Thymus (tissue), 11 donors: ENCODE measurements at regions not wholly inside any gene's neighbourhood (a gene's known extent, or its start where the extent isn't known, plus 50 kb on each side); places are given as distances from the start of the nearest gene placed in this dataset.

Experiments used
- DNase-seq, 9 donors: peaks; one replicate each; pipeline ENCODE4 v3.0.0-alpha.2; 2013; ENCODE audit warnings: low spot score in 9 of 9, low read depth in 6 of 9, missing footprints in 1 of 9
- H3K27ac ChIP-seq, 2 donors: one replicate each; pipeline ENCODE4 v1.5.1; 2013; ENCODE audit warnings: control low read depth in 1 of 2, low read depth in 1 of 2, low read length in 1 of 2, mild to moderate bottlenecking in 1 of 2, moderate library complexity in 1 of 2
- H3K27me3 ChIP-seq, 2 donors: one replicate each; pipeline ENCODE4 v1.5.1; 2013; ENCODE audit warnings: low read length in 1 of 2; ENCODE audit not compliant: control insufficient read depth in 2 of 2, insufficient read depth in 1 of 2
- H3K36me3 ChIP-seq, 2 donors: one replicate each; pipeline ENCODE4 v1.5.1; 2013; ENCODE audit warnings: low read length in 1 of 2, mild to moderate bottlenecking in 1 of 2, moderate library complexity in 1 of 2; ENCODE audit not compliant: control insufficient read depth in 2 of 2, insufficient read depth in 2 of 2
- H3K4me1 ChIP-seq, 2 donors: one replicate each; pipeline ENCODE4 v1.5.1; 2013; ENCODE audit warnings: low read length in 2 of 2; ENCODE audit not compliant: control insufficient read depth in 2 of 2, insufficient read depth in 2 of 2
- H3K4me3 ChIP-seq, 2 donors: one replicate each; pipeline ENCODE4 v1.5.1; 2013; ENCODE audit warnings: low read length in 2 of 2, control low read depth in 1 of 2, mild to moderate bottlenecking in 1 of 2
- H3K9me3 ChIP-seq, 2 donors: one replicate each; pipeline ENCODE4 v1.5.1; 2013; ENCODE audit warnings: low read length in 1 of 2, mild to moderate bottlenecking in 1 of 2; ENCODE audit not compliant: control insufficient read depth in 2 of 2, insufficient read depth in 1 of 2
- WGBS: extraction: QIAGEN DNeasy Blood & Tissue Kit; methylation state at CpG from one replicate; pipeline ENCODE4 v1.1.7; 2013; 5-methylcytosine and 5-hydroxymethylcytosine counted together
- donor health status: healthy.

DNA sequence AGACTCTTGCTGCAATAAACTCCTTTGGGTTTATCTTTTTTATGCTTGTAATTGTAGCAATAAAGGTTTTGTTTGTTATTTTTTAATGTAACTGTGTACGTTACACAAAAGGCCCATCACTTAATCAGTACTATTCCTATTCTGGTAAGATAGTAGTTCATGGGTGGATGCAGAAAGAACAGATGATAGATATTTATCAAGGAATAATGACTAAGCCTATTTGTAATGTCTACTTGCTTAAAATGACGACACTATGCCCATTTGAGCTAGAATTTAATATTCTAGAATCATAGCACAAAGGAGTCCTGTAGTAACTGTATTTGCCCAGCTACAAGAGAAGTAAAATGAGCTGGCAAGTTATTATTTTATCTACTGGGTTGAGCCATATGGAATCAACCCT lies 235.4 kb upstream of the DYNLRB2 start:
- no peak for DNase-seq
- Histone ChIP-seq H3K27ac (no peak overlapping the region), H3K9me3 (no peaks in the 10 kb centered on the region), H3K27me3 (no peaks in the 10 kb centered on the region), H3K36me3 (no peaks in the 10 kb centered on the region), H3K4me3 (no peak overlapping the region), H3K4me1 (no peaks in the 10 kb centered on the region)
- 93% methylated on average over 2 of the region's 2 CpGs for whole genome bisulfite sequencing

DNA sequence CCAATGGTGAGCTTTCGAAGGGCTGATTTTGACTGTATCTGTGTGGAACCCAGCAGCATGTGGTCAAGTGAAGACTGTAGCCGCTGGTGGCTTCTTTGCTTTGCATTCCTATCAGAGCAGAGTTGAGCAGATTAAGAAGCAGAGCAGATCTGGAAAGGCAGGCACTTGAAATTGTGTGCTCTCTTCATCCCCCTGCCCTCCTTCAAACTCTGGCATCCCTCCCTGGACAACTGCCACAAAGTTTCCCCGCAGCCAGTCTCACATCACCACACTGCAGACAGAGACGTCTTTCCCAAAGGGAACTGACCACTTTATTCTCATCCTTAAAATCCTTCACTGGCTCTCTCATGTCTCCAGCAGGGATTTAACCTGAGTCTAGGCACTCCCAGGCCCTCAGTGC lies 237.1 kb upstream of the DYNLRB2 start:
- no peak for DNase-seq
- H3K36me3 ChIP-seq = no peaks in the 10 kb centered on the region
- H3K27me3 ChIP-seq = no peaks in the 10 kb centered on the region
- 88% methylated on average over 4 of the region's 4 CpGs for WGBS
- H3K27ac ChIP-seq = no peak overlapping the region
- no peak overlapping the region for H3K4me3 ChIP-seq
- H3K9me3 ChIP-seq = no peaks in the 10 kb centered on the region
- H3K4me1 ChIP-seq = no peaks in the 10 kb centered on the region

DNA sequence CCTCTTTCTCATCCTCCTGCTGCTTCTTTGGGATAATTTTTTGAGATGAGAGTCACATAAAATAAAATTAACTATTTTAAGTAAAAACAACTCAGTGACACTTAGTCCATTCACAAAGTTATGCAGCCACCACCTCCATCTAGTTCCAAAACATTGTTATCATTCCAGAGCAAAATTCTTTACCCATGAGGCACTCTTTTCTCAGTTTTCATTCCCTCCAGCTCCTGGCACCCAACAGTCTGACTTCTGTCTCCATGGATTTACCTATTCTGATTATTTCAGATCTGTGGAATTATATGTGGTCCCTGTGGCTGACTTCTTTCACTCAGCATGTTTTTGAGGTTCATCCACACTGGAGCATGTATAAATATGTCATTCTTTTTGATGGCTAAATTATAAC lies 239.9 kb upstream of the DYNLRB2 start:
- Histone ChIP-seq H3K27ac (no peak overlapping the region), H3K4me1 (no peaks in the 10 kb centered on the region), H3K36me3 (no peaks in the 10 kb centered on the region), H3K9me3 (no peaks in the 10 kb centered on the region), H3K4me3 (no peak overlapping the region), H3K27me3 (no peaks in the 10 kb centered on the region)
- DNase-seq = no peak

DNA sequence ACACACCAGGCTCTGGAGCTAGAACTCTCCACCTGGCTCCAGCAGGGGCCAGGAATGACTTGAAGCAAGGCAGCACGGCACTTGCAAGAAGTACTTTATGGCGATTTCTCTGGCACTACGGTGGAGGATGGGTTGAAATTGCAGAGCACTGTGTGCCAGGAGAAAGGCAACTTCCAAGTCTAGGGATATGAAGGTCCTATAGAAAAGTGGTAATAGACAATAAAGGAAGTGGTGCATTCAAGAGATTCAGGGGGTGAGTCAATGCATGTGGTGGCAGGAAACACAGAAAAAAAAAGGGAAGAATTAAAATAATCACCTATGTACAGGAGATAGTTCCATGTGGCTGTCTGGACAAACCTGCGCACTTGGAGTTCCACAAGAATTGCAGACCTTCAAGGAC lies 240.3 kb upstream of the DYNLRB2 start:
- Histone ChIP-seq H3K9me3 (no peaks in the 10 kb centered on the region), H3K27ac (no peak overlapping the region), H3K4me3 (no peak overlapping the region), H3K4me1 (no peaks in the 10 kb centered on the region), H3K36me3 (no peaks in the 10 kb centered on the region), H3K27me3 (no peaks in the 10 kb centered on the region)
- no peak for DNase-seq
- 96% methylated on average over 4 of the region's 4 CpGs for WGBS

DNA sequence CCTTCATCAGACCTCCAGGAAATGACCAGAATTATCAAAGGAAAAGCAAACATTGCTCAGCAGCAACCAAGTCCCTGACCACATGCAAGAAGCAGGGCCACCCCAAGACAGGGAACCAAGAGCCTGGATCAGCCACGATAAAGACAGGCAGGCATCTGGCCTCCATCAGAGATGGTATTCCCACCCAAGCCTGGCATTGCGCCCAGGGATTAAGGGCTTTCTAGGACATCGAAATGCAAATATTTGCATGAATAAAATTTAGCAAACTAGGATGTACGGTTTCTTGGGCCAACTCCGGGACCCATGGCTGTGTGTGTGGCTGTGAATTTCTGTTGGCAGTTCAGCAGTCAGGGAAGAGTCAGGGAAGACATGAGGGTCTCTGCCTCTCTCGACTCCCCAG lies 241.4 kb upstream of the DYNLRB2 start:
- H3K36me3 ChIP-seq = no peaks in the 10 kb centered on the region
- DNase-seq = no peak
- no peaks in the 10 kb centered on the region for H3K4me1 ChIP-seq
- H3K4me3 ChIP-seq = no peak overlapping the region
- H3K27me3 ChIP-seq = no peaks in the 10 kb centered on the region
- H3K9me3 ChIP-seq = no peaks in the 10 kb centered on the region
- no peak overlapping the region for H3K27ac ChIP-seq
- 66% methylated on average over 6 of the region's 6 CpGs for WGBS

DNA sequence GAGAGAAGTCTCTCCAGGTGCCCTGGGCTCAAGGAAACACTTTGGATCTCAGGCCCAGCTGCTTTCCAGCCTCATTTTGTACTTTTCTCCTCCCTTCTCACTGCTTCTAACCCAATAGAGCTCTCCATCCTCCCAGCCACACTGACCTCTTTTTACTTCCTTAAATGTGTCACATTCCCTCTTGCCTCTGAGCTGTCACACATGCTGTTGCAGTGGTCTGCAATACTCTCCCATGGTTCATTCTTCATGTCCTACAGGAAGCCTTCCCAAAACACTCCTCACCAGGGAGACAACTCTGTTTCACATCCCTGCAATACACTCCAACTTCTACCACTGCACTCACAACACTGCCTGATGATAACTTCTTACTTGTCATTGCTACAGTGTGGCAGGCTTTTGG lies 242.1 kb upstream of the DYNLRB2 start:
- Histone ChIP-seq H3K36me3 (no peaks in the 10 kb centered on the region), H3K27me3 (no peaks in the 10 kb centered on the region), H3K4me3 (no peak overlapping the region), H3K27ac (no peak overlapping the region), H3K4me1 (no peaks in the 10 kb centered on the region), H3K9me3 (no peaks in the 10 kb centered on the region)
- DNase-seq = no peak

DNA sequence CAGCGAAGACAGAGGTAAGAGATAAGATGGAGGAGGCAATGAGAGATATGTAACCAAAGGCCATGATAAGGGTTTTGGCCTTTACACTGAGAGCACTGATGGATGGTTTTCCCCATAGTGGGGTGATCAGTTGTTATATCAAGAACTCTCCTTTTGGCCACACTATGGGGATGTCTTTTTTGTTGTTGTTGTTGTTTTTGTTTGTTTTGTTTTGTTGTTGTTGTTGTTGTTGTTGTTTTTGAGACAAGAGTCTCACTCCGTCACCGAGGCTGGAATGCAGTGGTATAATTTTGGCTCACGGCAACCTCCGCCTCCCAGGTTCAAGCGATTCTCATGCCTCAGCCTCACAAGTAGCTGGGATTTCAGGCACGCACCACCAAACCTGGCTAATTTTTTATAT lies 244.8 kb upstream of the DYNLRB2 start:
- no peak for DNase-seq
- H3K27me3 ChIP-seq = no peaks in the 10 kb centered on the region
- no peaks in the 10 kb centered on the region for H3K4me1 ChIP-seq
- H3K27ac ChIP-seq = no peak overlapping the region
- H3K4me3 ChIP-seq = no peak overlapping the region
- 97% methylated on average over 7 of the region's 7 CpGs for WGBS
- H3K9me3 ChIP-seq = no peaks in the 10 kb centered on the region
- H3K36me3 ChIP-seq = no peaks in the 10 kb centered on the region

DNA sequence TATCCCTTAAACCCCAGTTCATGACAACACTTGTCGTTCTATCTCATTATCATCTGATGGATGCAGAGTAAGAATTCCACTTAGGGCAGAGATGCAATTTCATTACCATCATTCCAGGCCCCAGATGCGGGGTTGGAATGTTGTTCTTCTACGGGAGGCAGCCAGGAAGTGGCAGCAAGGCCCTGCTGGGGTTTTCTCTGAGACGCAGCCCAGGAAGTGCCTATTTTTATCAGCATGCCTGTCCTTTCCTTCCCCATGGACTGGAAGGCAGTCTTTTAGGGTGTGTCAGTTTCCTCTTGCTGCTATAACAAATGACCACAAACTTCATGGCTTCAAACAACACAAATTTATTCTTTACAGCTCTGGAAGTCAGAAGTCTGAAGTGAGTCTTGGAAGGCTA lies 246.6 kb upstream of the DYNLRB2 start:
- Histone ChIP-seq H3K27me3 (no peaks in the 10 kb centered on the region), H3K9me3 (no peaks in the 10 kb centered on the region), H3K27ac (no peak overlapping the region), H3K4me3 (no peak overlapping the region), H3K36me3 (no peaks in the 10 kb centered on the region), H3K4me1 (no peaks in the 10 kb centered on the region)
- DNase-seq = no peak
- 72% methylated on average over 4 of the region's 4 CpGs for WGBS

DNA sequence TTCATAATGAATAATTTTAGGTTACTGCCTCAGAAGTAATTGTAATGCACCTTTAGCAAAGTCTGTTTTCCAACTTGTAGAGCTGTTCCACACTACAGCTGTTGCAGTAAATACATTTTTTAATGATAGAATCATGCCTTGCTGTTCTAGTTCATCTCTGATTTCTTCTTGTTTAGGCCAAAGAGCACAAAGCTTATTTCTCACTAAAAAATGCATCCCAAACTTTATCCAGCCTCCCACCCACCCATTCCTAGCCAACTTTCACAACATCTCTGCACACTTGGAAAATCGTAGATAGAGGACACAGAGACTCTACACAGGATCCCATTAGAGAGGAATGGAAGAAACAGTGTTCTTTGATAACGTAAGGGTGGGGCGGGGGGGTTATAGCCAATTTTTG lies 252.2 kb upstream of the DYNLRB2 start:
- no peaks in the 10 kb centered on the region for H3K4me1 ChIP-seq
- H3K4me3 ChIP-seq = no peak overlapping the region
- H3K9me3 ChIP-seq = no peaks in the 10 kb centered on the region
- no peak for DNase-seq
- no peaks in the 10 kb centered on the region for H3K27me3 ChIP-seq
- no peaks in the 10 kb centered on the region for H3K36me3 ChIP-seq
- no peak overlapping the region for H3K27ac ChIP-seq
- WGBS = 91% methylated on average over 3 of the region's 3 CpGs

DNA sequence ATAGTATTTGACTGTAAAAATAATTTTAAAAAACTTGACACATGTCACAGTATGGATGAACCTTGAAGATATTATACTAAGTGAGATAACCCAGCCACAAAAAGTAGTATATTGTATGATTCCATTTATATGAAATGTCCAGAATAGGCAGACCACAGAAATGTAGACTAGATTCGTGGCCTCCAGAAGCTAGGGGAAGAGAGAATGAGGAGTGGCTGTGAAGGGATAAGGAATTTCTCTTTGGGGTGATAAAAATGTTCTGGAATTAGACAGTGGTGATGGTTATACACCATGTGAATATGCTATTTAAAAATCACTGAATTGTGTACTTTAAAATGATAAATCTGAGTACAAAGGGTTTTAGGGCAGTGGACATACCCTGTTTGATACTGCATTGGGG lies 253.1 kb upstream of the DYNLRB2 start:
- no peaks in the 10 kb centered on the region for H3K4me1 ChIP-seq
- 55% methylated on average over 1 of the region's 1 CpG for WGBS
- no peaks in the 10 kb centered on the region for H3K27me3 ChIP-seq
- H3K4me3 ChIP-seq = no peak overlapping the region
- H3K36me3 ChIP-seq = no peaks in the 10 kb centered on the region
- DNase-seq = no peak
- no peaks in the 10 kb centered on the region for H3K9me3 ChIP-seq
- no peak overlapping the region for H3K27ac ChIP-seq
